Omental fat pad (tissue), 3 donors: ENCODE measurements at regions not wholly inside any gene's neighbourhood (a gene's known extent, or its start where the extent isn't known, plus 50 kb on each side); places are given as distances from the start of the nearest gene placed in this dataset.

Source experiments
- ATAC-seq: fragments of 150-250 bp; one replicate; pipeline ENCODE4 v1.9.1; 2016; ENCODE audit warnings: mild to moderate bottlenecking, moderate library complexity; ENCODE audit not compliant: low FRiP score
- DNase-seq: peaks from one replicate; pipeline ENCODE4 v3.0.0-alpha.2; 2019; ENCODE audit warnings: low spot score
- CTCF ChIP-seq, 3 donors: fragments of 450-650 bp; IDR thresholded peaks; one replicate each; pipeline ENCODE4 v1.5.1; 2016 to 2017; ENCODE audit warnings: antibody characterized with exemption in 3 of 3, mild to moderate bottlenecking in 3 of 3, moderate library complexity in 2 of 3

GRCh38 chr3:13248640-13249039 is 171.5 kb downstream of the NUP210 start:
- TF ChIP-seq CTCF (IDR thresholded peaks at IDR 0.05): no peak
- ATAC-seq: no peak
- DNase-seq: no peak

DNA sequence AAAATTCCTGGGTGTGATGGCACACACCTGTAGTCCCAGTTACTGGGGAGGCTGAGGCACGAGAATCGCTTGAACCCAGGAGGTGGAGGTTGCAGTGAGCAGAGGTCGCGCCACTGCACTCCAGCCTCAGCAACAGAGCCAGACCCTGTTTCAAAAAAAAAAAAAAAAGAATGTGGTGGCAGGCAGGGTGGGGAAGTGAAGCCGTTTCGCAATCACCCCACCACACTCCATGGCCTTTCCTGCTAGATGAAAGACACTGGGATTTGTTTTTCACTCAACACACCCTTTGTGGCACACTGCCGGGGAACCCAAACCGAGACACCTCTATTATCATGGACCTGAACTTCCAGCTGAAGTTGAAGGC is 172.4 kb upstream of the IQSEC1 start:
- ATAC-seq (no peak), DNase-seq (no peak)
- TF ChIP-seq CTCF (IDR thresholded peaks at IDR 0.05): no peak

GRCh38 chr3:13243586-13243985 is 170.4 kb upstream of the IQSEC1 start:
- DNase-seq (no peak), ATAC-seq (no peak)
- no peak for TF ChIP-seq CTCF (IDR thresholded peaks at IDR 0.05)

DNA sequence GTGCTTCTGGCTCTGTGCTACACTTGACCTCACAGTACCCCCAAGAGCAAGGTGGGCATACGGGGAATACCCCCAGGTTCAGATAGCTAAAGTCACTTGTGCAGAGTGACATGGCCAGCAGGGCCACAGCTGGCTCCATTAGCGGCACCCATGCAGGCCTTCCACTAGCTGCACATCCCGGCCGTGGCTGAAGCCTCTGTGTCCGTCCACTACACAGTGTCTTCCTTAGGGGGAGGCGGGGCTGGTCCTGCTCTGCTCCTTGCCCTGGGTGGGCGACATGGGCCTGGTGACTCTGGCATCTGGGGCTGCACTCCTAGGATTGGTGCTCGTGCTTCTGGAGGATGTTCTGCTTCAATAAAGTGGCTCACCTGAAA is 169.1 kb upstream of the IQSEC1 start:
- DNase-seq (no peak), ATAC-seq (no peak)
- TF ChIP-seq CTCF (IDR thresholded peaks at IDR 0.05): no peak

DNA sequence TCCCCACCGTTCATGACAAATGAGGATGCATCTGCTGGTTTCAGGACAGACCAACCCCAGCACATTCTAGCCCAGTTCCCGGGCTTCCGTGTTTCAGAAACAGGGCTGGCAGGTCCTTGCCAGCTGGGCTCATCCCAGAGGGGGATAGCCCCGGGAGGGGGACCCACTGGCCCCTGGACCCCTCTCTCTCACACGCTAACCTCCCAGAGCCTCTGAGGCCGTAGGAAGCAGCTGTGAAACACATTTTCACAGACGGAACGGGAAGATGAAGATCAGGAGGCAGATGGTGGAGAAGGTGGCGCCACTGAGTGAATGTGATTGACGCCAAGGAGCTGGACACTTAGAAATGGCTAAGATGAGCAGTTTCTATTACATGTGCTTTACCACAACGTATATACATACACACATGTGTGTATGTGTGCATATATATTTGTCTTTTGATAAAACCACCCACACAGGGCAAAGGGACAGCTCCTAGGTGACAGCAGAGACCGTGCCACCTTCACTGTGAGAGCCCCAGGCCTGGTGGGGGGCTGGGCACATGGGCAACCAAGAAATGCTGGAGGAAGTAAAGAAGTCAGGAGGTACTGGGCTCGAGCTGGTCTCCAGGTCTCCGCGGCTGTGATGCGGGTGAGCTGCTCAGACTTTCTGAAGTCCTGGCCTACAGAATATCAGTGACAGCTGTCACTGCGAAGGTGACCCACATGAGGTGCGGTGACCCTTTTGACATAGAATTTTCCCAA is 168.6 kb upstream of the IQSEC1 start:
- ATAC-seq (no peak), DNase-seq (no peak)
- no peak for TF ChIP-seq CTCF (IDR thresholded peaks at IDR 0.05)

- DNase-seq (no peak), ATAC-seq (no peak)
- TF ChIP-seq CTCF (IDR thresholded peaks at IDR 0.05): no peak
Observed at GRCh38 chr3:13240928-13241618, 167.8 kb upstream of the IQSEC1 start.

GRCh38 chr3:13239467-13239760 is 166.2 kb upstream of the IQSEC1 start:
- no peak for DNase-seq
- no peak for TF ChIP-seq CTCF (IDR thresholded peaks at IDR 0.05)
- no peak for ATAC-seq
